Nephron (organoid): ENCODE measurements at regions not wholly inside any gene's neighbourhood (a gene's known extent, or its start where the extent isn't known, plus 50 kb on each side); places are given as distances from the start of the nearest gene placed in this dataset.

ENCODE experiments used
- H3K27ac Mint-ChIP-seq, 3 experiments: 2 replicates each; pipeline ENCODE4 v1.8.0; 2020; ENCODE audit warnings: mixed read lengths in 3 of 3, mild to moderate bottlenecking in 2 of 3, moderate library complexity in 1 of 3
- H3K27me3 Mint-ChIP-seq: 2 replicates; pipeline ENCODE4 v1.8.0; 2021; ENCODE audit warnings: low read depth, mild to moderate bottlenecking, moderate library complexity, mixed read lengths
- H3K36me3 Mint-ChIP-seq: 2 replicates; pipeline ENCODE4 v1.8.0; 2020; ENCODE audit warnings: low read depth, mixed read lengths
- H3K4me1 Mint-ChIP-seq: 2 replicates; pipeline ENCODE4 v1.8.0; 2020; ENCODE audit warnings: mixed read lengths
- H3K4me3 Mint-ChIP-seq, 3 experiments: 2 replicates each; pipeline ENCODE4 v1.8.0; 2020; ENCODE audit warnings: mild to moderate bottlenecking in 3 of 3, mixed read lengths in 3 of 3, moderate library complexity in 2 of 3
- H3K9me3 Mint-ChIP-seq: 2 replicates; pipeline ENCODE4 v1.8.0; 2020; ENCODE audit warnings: mixed read lengths
- CTCF ChIP-seq, 3 experiments: fragments of 200-600 bp; sonication (generic); IDR thresholded peaks; one replicate each; pipeline ENCODE4 v1.5.0; 2021; ENCODE audit warnings: antibody characterized with exemption in 3 of 3; ENCODE audit not compliant: unreplicated experiment in 3 of 3

- no peak overlapping the region for H3K4me3 Mint-ChIP-seq
- TF ChIP-seq CTCF (IDR thresholded peaks at IDR 0.05; ENCODE audit: unreplicated experiment in 3 of 3) = no peak
- no peak overlapping the region for H3K27ac Mint-ChIP-seq
- peaks cover 15% of the 10 kb centered on the region for H3K4me1 Mint-ChIP-seq
- H3K27me3 Mint-ChIP-seq = no peaks in the 10 kb centered on the region
- H3K36me3 Mint-ChIP-seq = no peaks in the 10 kb centered on the region
- no peaks in the 10 kb centered on the region for H3K9me3 Mint-ChIP-seq
Observed at GRCh38 chr20:52446421-52447224, 255.0 kb upstream of the ZFP64 start.

DNA sequence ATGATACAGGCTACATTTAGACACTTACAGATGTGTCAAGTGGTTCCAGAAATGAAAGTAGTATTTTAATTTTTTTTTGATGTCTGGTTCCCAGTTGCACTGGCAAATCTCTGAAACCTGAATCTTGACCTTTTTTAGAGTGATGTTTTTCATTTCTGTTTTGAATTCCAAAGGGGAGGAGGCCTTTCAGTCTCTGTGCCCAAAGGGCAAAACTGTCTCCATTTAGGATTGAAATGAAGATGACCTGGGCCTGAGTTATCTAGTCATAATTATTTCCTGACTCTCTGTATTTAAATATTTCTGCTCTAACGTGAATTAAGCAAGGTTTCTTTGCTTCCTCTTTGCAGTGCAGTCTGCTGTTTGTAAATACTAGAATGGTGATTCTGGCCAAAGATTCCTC is 252.9 kb upstream of the ZFP64 start:
- peak overlapping the region in 1 of 3 experiments; percentile 47 for H3K27ac Mint-ChIP-seq
- no peaks in the 10 kb centered on the region for H3K9me3 Mint-ChIP-seq
- H3K36me3 Mint-ChIP-seq = no peaks in the 10 kb centered on the region
- H3K27me3 Mint-ChIP-seq = no peaks in the 10 kb centered on the region
- no peak overlapping the region for H3K4me3 Mint-ChIP-seq
- no peak for TF ChIP-seq CTCF (IDR thresholded peaks at IDR 0.05; ENCODE audit: unreplicated experiment in 3 of 3)
- H3K4me1 Mint-ChIP-seq = peaks cover 19% of the 10 kb centered on the region

DNA sequence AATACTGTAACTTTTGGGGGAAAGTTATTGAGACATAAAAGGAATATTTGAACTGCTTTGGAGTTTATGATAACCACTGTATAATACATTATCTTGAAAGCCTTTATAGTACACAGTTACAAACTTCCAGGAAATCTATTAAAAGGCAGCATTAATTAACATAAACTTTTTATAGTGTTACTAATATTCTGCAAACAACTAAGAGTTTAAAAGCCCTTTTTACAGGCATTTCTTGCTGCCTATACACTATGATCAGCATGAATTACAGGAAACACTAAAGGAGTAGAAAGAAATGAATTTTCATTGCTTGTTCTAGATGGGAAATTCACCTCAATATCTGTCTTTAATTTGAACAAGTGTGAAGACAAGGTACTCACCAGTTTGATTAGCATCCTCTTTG is 252.3 kb upstream of the ZFP64 start:
- Mint-ChIP-seq H3K27me3 (no peaks in the 10 kb centered on the region), H3K36me3 (no peaks in the 10 kb centered on the region), H3K9me3 (no peaks in the 10 kb centered on the region), H3K27ac (peak overlapping the region in 1 of 3 experiments; percentile 52), H3K4me3 (no peak overlapping the region), H3K4me1 (peaks cover 19% of the 10 kb centered on the region)
- no peak for TF ChIP-seq CTCF (IDR thresholded peaks at IDR 0.05; ENCODE audit: unreplicated experiment in 3 of 3)

DNA sequence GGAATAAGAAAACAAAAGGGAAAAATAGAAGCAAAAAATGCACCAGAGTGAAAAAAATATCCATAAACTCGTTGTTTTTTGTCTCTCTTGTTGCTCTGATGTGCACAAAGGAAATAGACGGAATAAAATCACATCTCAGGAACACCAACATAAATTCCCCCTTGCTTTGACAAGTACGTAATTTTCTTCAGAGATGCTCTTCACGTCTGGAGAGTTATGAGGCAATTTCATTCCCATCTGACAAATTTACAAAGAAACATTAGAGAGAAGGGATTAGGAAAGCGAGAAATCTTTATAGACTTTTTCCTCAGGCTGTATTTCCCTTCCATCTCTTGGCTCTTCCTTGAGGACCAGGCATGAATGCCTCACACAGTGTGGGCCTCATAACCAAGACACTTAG is 250.1 kb upstream of the ZFP64 start:
- Mint-ChIP-seq H3K9me3 (no peaks in the 10 kb centered on the region), H3K4me3 (no peak overlapping the region), H3K27ac (peak overlapping the region in 1 of 3 experiments; percentile 32), H3K4me1 (peaks cover 19% of the 10 kb centered on the region), H3K36me3 (no peaks in the 10 kb centered on the region), H3K27me3 (peaks cover 4% of the 10 kb centered on the region)
- no peak for TF ChIP-seq CTCF (IDR thresholded peaks at IDR 0.05; ENCODE audit: unreplicated experiment in 3 of 3)

- H3K4me3 Mint-ChIP-seq = no peak overlapping the region
- H3K27me3 Mint-ChIP-seq = peaks cover 4% of the 10 kb centered on the region
- H3K27ac Mint-ChIP-seq = no peak overlapping the region
- peaks cover 19% of the 10 kb centered on the region for H3K4me1 Mint-ChIP-seq
- TF ChIP-seq CTCF (IDR thresholded peaks at IDR 0.05; ENCODE audit: unreplicated experiment in 3 of 3) = no peak
- no peaks in the 10 kb centered on the region for H3K9me3 Mint-ChIP-seq
- H3K36me3 Mint-ChIP-seq = no peaks in the 10 kb centered on the region
Observed at GRCh38 chr20:52439375-52439774, 247.8 kb upstream of the ZFP64 start.
